Keratinocyte (primary cell): ENCODE measurements at regions not wholly inside any gene's neighbourhood (a gene's known extent, or its start where the extent isn't known, plus 50 kb on each side); places are given as distances from the start of the nearest gene placed in this dataset.

Experiments used
- CTCF ChIP-seq, 3 experiments: IDR thresholded peaks in 1 of 3; conservative IDR thresholded peaks in 1 of 3; optimal IDR thresholded peaks in 1 of 3; 2 replicates in 2 of 3; 3 replicates in 1 of 3; pipeline versions ENCODE3 to v1.5.1; 2011; ENCODE audit warnings: low read length in 3 of 3, mild to moderate bottlenecking in 3 of 3, moderate library complexity in 2 of 3, control low read depth in 1 of 3, inconsistent platforms in 1 of 3; ENCODE audit not compliant: insufficient read depth in 2 of 3; ENCODE audit errors: extremely low read depth in 1 of 3
- EZH2 ChIP-seq: IDR thresholded peaks from one replicate; pipeline ENCODE4 v1.6.1; 2012; ENCODE audit warnings: inconsistent platforms, mild to moderate bottlenecking, low read length, moderate library complexity

GRCh38 chr1:18049228-18049627 is 58.4 kb upstream of the IGSF21 start:
- no peak for TF ChIP-seq CTCF (optimal IDR thresholded peaks at IDR 0.05 in 1 of 3, IDR thresholded peaks at IDR 0.05 in 1 of 3, conservative IDR thresholded peaks at IDR 0.05 in 1 of 3; ENCODE audit: extremely low read depth in 1 of 3, insufficient read depth in 2 of 3, low read length in 3 of 3)
- no peak for TF ChIP-seq EZH2
